DOHH2 (cell line): ENCODE measurements at regions not wholly inside any gene's neighbourhood (a gene's known extent, or its start where the extent isn't known, plus 50 kb on each side); places are given as distances from the start of the nearest gene placed in this dataset.

Source experiments
- H3F3A ChIP-seq: fragments of 200-600 bp; sonication (generic), shearing (Covaris generic); 2 replicates; pipeline ENCODE4 v1.6.0; 2016; ENCODE audit warnings: antibody characterized with exemption, mild to moderate bottlenecking; ENCODE audit not compliant: control insufficient read depth, insufficient read depth
- H3K27ac ChIP-seq: fragments of 200-600 bp; sonication (generic); 2 replicates; pipeline ENCODE4 v1.5.1; 2014; ENCODE audit warnings: low read depth, mild to moderate bottlenecking, low read length, moderate library complexity
- H3K27me3 ChIP-seq: fragments of 200-600 bp; sonication (generic); 2 replicates; pipeline ENCODE4 v1.6.1; 2014; ENCODE audit warnings: mild to moderate bottlenecking, low read length, mixed read lengths; ENCODE audit not compliant: control insufficient read depth
- H3K36me3 ChIP-seq: fragments of 200-600 bp; sonication (generic); 2 replicates; pipeline ENCODE4 v1.6.1; 2014; ENCODE audit warnings: mild to moderate bottlenecking, low read length, moderate library complexity, mixed read lengths; ENCODE audit not compliant: control insufficient read depth
- H3K4me1 ChIP-seq: fragments of 200-600 bp; sonication (generic); 2 replicates; pipeline ENCODE4 v1.6.1; 2014; ENCODE audit warnings: mild to moderate bottlenecking, low read length, mixed read lengths; ENCODE audit not compliant: control insufficient read depth
- H3K4me2 ChIP-seq: fragments of 200-600 bp; sonication (generic); 2 replicates; pipeline ENCODE4 v1.6.0; 2014; ENCODE audit warnings: mild to moderate bottlenecking, low read length, moderate library complexity
- H3K4me3 ChIP-seq: fragments of 200-600 bp; sonication (generic); 2 replicates; pipeline ENCODE4 v1.5.1; 2014; ENCODE audit warnings: mild to moderate bottlenecking, low read length, mixed read lengths
- H3K79me2 ChIP-seq: fragments of 200-600 bp; sonication (generic); 2 replicates; pipeline ENCODE4 v1.6.1; 2014; ENCODE audit warnings: mild to moderate bottlenecking, low read length, mixed read lengths; ENCODE audit not compliant: control insufficient read depth
- H3K9me2 ChIP-seq: fragments of 200-600 bp; sonication (generic); replicated peaks from 2 replicates; pipeline ENCODE4 v1.6.1; 2014; ENCODE audit warnings: mild to moderate bottlenecking, low read length, mixed read lengths; ENCODE audit not compliant: control insufficient read depth
- H3K9me3 ChIP-seq: fragments of 200-600 bp; sonication (generic); 2 replicates; pipeline ENCODE4 v1.6.1; 2014; ENCODE audit warnings: antibody characterized with exemption, low read length, mixed read lengths; ENCODE audit not compliant: control insufficient read depth, insufficient read depth
- H4K20me1 ChIP-seq: fragments of 200-600 bp; sonication (generic); 2 replicates; pipeline ENCODE4 v1.6.0; 2014; ENCODE audit warnings: low read depth, mild to moderate bottlenecking, antibody characterized with exemption, low read length, moderate library complexity; ENCODE audit not compliant: control insufficient read depth, insufficient read depth
- EZH2phosphoT487 ChIP-seq: fragments of 200-600 bp; sonication (generic); IDR thresholded peaks from 2 replicates; pipeline ENCODE4 v1.6.1; 2017; ENCODE audit warnings: borderline replicate concordance, mild to moderate bottlenecking, antibody characterized with exemption, low read length, moderate library complexity, mixed read lengths
- TF ChIP-seq, protein P1 (sequence below): fragments of 200-600 bp; sonication (generic); IDR thresholded peaks from one replicate; pipeline ENCODE4 v1.5.1; 2014; ENCODE audit warnings: antibody characterized with exemption, mild to moderate bottlenecking, low read depth, low read length; ENCODE audit not compliant: poor library complexity, severe bottlenecking

DNA sequence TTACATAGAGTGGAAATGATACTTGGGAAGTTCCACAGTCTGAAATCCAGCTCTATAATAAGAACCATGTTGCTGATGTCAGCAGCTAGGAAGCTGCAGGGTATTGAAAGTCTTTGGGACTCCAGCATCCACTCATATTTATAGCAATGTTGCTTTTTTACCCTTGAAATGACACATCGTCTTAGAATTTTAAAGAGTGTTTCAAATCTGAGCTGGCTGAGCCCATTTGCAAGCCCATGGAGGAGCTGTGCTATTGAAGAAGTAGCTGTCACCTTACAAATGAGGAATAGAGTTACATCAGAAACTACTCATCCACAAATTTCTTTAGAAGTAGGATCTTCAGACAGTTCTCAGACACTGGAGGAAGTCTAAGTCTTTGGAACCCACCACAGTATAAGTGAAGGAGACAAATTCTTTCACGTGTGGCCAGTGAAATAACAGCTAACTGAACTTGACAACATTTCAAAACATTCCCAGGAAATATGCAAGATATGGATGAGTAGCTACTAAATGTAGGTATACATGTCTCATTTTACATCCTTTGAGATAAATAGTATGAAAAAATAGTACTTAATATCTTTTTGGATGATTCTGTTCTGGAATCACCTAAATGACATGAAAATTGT, 203.6 kb downstream of the ZNF365 start:
- peaks cover 15% of the 10 kb centered on the region; the same call in 1 of the 2 replicates for H3K27me3 ChIP-seq
- H3K4me2 ChIP-seq, result no peak overlapping the region
- no peak overlapping the region for H3K4me3 ChIP-seq
- H3K36me3 ChIP-seq, result no peaks in the 10 kb centered on the region
- no peaks in the 10 kb centered on the region for H3K9me2 ChIP-seq
- H3K27ac ChIP-seq, result no peak overlapping the region
- no peaks in the 10 kb centered on the region for H3F3A ChIP-seq
- no peaks in the 10 kb centered on the region for H4K20me1 ChIP-seq
- no peaks in the 10 kb centered on the region for H3K9me3 ChIP-seq
- H3K79me2 ChIP-seq, result no peaks in the 10 kb centered on the region
- H3K4me1 ChIP-seq, result no peaks in the 10 kb centered on the region
- TF ChIP-seq, protein P1, sequence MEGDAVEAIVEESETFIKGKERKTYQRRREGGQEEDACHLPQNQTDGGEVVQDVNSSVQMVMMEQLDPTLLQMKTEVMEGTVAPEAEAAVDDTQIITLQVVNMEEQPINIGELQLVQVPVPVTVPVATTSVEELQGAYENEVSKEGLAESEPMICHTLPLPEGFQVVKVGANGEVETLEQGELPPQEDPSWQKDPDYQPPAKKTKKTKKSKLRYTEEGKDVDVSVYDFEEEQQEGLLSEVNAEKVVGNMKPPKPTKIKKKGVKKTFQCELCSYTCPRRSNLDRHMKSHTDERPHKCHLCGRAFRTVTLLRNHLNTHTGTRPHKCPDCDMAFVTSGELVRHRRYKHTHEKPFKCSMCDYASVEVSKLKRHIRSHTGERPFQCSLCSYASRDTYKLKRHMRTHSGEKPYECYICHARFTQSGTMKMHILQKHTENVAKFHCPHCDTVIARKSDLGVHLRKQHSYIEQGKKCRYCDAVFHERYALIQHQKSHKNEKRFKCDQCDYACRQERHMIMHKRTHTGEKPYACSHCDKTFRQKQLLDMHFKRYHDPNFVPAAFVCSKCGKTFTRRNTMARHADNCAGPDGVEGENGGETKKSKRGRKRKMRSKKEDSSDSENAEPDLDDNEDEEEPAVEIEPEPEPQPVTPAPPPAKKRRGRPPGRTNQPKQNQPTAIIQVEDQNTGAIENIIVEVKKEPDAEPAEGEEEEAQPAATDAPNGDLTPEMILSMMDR, result no peak
- no peak for TF ChIP-seq EZH2phosphoT487

DNA sequence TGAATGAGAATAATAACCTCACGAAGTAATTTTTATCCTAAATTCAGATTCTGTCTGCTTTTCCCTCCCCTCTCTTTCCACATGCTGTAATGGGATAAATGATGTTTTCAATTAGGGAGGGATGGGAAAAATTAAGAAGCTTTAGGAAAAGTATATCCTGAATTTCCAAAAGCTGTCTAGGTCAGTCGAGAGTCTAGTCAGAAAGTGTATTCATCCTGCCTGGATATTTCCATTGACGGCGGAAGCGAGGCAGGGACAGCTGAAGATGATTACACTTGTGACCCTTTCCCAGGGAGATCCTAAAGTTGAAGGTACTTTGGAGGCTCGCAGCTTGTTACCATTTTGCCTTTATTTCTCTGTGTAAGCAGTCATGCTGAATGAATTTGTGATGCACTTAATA, 204.1 kb downstream of the ZNF365 start:
- Histone ChIP-seq H3K4me2 (no peak overlapping the region), H3K4me3 (no peak overlapping the region), H3K4me1 (no peaks in the 10 kb centered on the region), H3K9me3 (no peaks in the 10 kb centered on the region), H4K20me1 (no peaks in the 10 kb centered on the region), H3K27me3 (peaks cover 12% of the 10 kb centered on the region; the same call in 1 of the 2 replicates), H3K36me3 (no peaks in the 10 kb centered on the region), H3K27ac (no peak overlapping the region), H3K9me2 (no peaks in the 10 kb centered on the region), H3K79me2 (no peaks in the 10 kb centered on the region), H3F3A (no peaks in the 10 kb centered on the region)
- TF ChIP-seq, protein P1, result no peak
- TF ChIP-seq EZH2phosphoT487, result no peak

DNA sequence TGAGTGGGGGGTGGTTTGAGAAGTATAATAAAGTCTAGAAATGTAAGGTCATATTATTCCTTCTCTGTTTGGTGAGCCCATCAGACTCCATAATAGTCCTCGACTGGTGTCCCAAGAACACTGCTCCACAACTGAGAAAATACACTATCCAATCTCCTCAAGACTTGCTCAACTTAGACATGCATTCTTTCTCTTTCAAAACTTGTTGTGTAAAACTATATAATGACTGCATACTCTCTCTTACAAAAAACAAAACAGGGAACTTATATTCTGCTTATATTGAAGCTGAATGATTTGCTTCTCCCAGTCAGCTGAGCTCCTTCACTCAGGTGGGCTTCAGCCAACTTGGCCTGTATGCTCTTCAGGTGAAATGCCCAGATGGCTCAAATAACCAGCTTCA, 204.7 kb downstream of the ZNF365 start:
- Histone ChIP-seq H3K36me3 (no peaks in the 10 kb centered on the region), H3K79me2 (no peaks in the 10 kb centered on the region), H3K4me3 (no peak overlapping the region), H3F3A (no peaks in the 10 kb centered on the region), H3K27ac (no peak overlapping the region), H3K4me2 (no peak overlapping the region), H4K20me1 (no peaks in the 10 kb centered on the region), H3K9me2 (no peaks in the 10 kb centered on the region), H3K27me3 (peaks cover 8% of the 10 kb centered on the region; the same call in 1 of the 2 replicates), H3K4me1 (no peaks in the 10 kb centered on the region), H3K9me3 (no peaks in the 10 kb centered on the region)
- TF ChIP-seq, protein P1, result no peak
- TF ChIP-seq EZH2phosphoT487, result no peak
